ENCODE measurements at regions not wholly inside any gene's neighbourhood (a gene's known extent, or its start where the extent isn't known, plus 50 kb on each side); places are given as distances from the start of the nearest gene placed in this dataset.

DNA sequence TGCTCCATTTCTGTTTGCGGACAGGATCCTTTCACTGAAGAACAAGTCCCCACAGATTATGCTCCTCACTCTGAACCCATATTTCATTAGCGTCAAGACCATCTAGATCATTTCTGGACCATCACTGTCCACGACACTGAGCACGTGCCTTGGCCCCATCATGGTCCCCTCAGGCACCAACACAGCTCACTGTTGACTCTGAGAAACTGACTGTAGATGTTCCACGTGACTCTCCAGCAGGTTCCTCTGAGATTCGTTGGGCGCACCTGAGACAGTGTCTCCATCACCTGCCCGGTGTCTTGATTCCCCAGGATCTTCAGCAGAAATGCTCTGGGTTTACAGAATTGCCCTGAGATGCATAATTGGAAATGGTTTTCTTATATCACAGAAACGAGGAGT, 985.4 kb downstream of the TMEM121 start:
- TF ChIP-seq, protein P1, sequence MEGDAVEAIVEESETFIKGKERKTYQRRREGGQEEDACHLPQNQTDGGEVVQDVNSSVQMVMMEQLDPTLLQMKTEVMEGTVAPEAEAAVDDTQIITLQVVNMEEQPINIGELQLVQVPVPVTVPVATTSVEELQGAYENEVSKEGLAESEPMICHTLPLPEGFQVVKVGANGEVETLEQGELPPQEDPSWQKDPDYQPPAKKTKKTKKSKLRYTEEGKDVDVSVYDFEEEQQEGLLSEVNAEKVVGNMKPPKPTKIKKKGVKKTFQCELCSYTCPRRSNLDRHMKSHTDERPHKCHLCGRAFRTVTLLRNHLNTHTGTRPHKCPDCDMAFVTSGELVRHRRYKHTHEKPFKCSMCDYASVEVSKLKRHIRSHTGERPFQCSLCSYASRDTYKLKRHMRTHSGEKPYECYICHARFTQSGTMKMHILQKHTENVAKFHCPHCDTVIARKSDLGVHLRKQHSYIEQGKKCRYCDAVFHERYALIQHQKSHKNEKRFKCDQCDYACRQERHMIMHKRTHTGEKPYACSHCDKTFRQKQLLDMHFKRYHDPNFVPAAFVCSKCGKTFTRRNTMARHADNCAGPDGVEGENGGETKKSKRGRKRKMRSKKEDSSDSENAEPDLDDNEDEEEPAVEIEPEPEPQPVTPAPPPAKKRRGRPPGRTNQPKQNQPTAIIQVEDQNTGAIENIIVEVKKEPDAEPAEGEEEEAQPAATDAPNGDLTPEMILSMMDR (IDR thresholded peaks at IDR 0.05): no peak
- TF ChIP-seq ZFX (IDR thresholded peaks at IDR 0.05; ENCODE audit: borderline replicate concordance): no peak

Measured in 22Rv1 (cell line).